Spleen (tissue), 11 donors: ENCODE measurements at regions not wholly inside any gene's neighbourhood (a gene's known extent, or its start where the extent isn't known, plus 50 kb on each side); places are given as distances from the start of the nearest gene placed in this dataset.

ENCODE experiments used
- DNase-seq: peaks from one replicate; pipeline ENCODE4 v3.0.0-alpha.2; 2020
- H3K27ac ChIP-seq, 8 donors: fragments of 200-600 bp; sonication (generic) in 7 of 8; 1 replicate in 4 of 8; 2 replicates in 4 of 8; pipeline versions ENCODE4 v1.5.0 to v1.8.0; 2016 to 2021; ENCODE audit warnings: inconsistent platforms in 4 of 8, mild to moderate bottlenecking in 4 of 8, moderate library complexity in 1 of 8
- H3K27me3 ChIP-seq, 7 donors: fragments of 200-600 bp; sonication (generic) in 6 of 7; replicated peaks in 1 of 7; 1 replicate in 4 of 7; 2 replicates in 3 of 7; pipeline versions ENCODE4 v1.5.0 to v1.8.0; 2016 to 2021; ENCODE audit warnings: inconsistent platforms in 3 of 7, mild to moderate bottlenecking in 1 of 7
- H3K36me3 ChIP-seq, 6 donors: fragments of 200-600 bp; sonication (generic) in 5 of 6; 1 replicate in 4 of 6; 2 replicates in 2 of 6; pipeline versions ENCODE4 v1.5.0 to v1.8.0; 2016 to 2021; ENCODE audit warnings: inconsistent platforms in 2 of 6
- H3K4me1 ChIP-seq, 6 donors: fragments of 200-600 bp; sonication (generic) in 5 of 6; 1 replicate in 3 of 6; 2 replicates in 3 of 6; pipeline versions ENCODE4 v1.5.0 to v1.8.0; 2016 to 2021; ENCODE audit warnings: inconsistent platforms in 3 of 6
- H3K4me3 ChIP-seq, 8 donors: fragments of 200-600 bp; sonication (generic) in 7 of 8; 1 replicate in 4 of 8; 2 replicates in 4 of 8; pipeline versions ENCODE4 v1.5.0 to v1.8.0; 2016 to 2021; ENCODE audit warnings: inconsistent platforms in 4 of 8, mild to moderate bottlenecking in 4 of 8, moderate library complexity in 2 of 8
- H3K9me3 ChIP-seq, 8 donors: fragments of 200-600 bp; sonication (generic) in 7 of 8; 1 replicate in 4 of 8; 2 replicates in 4 of 8; pipeline versions ENCODE4 v1.5.0 to v1.8.0; 2016 to 2021; ENCODE audit warnings: inconsistent platforms in 4 of 8
- CTCF ChIP-seq, 11 experiments: fragments of 200-600 bp in 7 of 11; fragments of 450-650 bp in 4 of 11; sonication (generic) in 4 of 11; IDR thresholded peaks in 8 of 11; conservative IDR thresholded peaks in 3 of 11; 1 replicate in 7 of 11; 2 replicates in 4 of 11; pipeline versions ENCODE4 v1.4.0 to v1.8.0; 2016 to 2021; ENCODE audit warnings: antibody characterized with exemption in 11 of 11, inconsistent platforms in 4 of 11, mild to moderate bottlenecking in 1 of 11
- POLR2A ChIP-seq, 3 donors: fragments of 450-650 bp; IDR thresholded peaks; one replicate each; pipeline ENCODE4 v1.5.1; 2017; ENCODE audit warnings: antibody characterized with exemption in 3 of 3, mild to moderate bottlenecking in 1 of 3
- POLR2AphosphoS5 ChIP-seq, 3 donors: sonication (generic); formaldehyde crosslinking; IDR thresholded peaks; one replicate each; pipeline ENCODE4 v1.5.1; 2017; ENCODE audit warnings: antibody characterized with exemption in 3 of 3
- WGBS, 5 donors: extraction: QIAGEN DNeasy Blood & Tissue Kit in 3 of 5; methylation state at CpG; one replicate each; pipeline versions ENCODE4 v1.1.5 to v1.1.7; 2013 to 2018; 5-methylcytosine and 5-hydroxymethylcytosine counted together
- intact Hi-C: fragments of 100-400 bp; cut with DNase I; formaldehyde crosslinking; loops from one replicate; pipeline ENCODE4 v1.15.0; 2023; ENCODE audit warnings: low total_unique reads
- donor health status: healthy with polysubstance abuse.
- donor health status: DM: no; HTN: no; CAD: no; lungs with moderate emphysema.
- donor health status: DM: no; HTN: no; CAD: no.
- donor health status: Bipolar disorder and iron deficiency.
- donor health status: healthy.
- donor health status: DM: no; HTN: no; CAD: no.
- donor health status: DM: yes; HTN: yes; CAD: no.

- intact Hi-C loops: no loop called here
- DNase-seq: no peak
- 85 to 90% (median 89%) methylated on average over 8 to 9 of the region's 9 CpGs for WGBS, 5 donors
Observed at GRCh38 chr11:70578831-70579230, 180.5 kb downstream of the CTTN start.

GRCh38 chr11:70579316-70579955, 181.1 kb downstream of the CTTN start:
- Histone ChIP-seq H3K27me3 (peaks cover 0 to 1% (median 0%) of the 10 kb centered on the region in 7 donors), H3K36me3 (no peaks in the 10 kb centered on the region), H3K4me1 (no peaks in the 10 kb centered on the region), H3K4me3 (no peak overlapping the region), H3K9me3 (no peaks in the 10 kb centered on the region), H3K27ac (no peak overlapping the region)
- 83 to 93% (median 85%) methylated on average over 10 to 14 of the region's 14 CpGs for WGBS, 5 donors
- intact Hi-C loops: no loop called here
- DNase-seq: peak; percentile 59
- TF ChIP-seq POLR2A (IDR thresholded peaks at IDR 0.05) (no peak), POLR2AphosphoS5 (IDR thresholded peaks at IDR 0.05) (no peak), CTCF (IDR thresholded peaks at IDR 0.05 in 8 of 11, conservative IDR thresholded peaks at IDR 0.05 in 3 of 11) (no peak)

More at GRCh38 chr11:70578831-70579230, 180.5 kb downstream of the CTTN start:
- no peak overlapping the region for H3K4me3 ChIP-seq
- no peak overlapping the region for H3K27ac ChIP-seq
- no peaks in the 10 kb centered on the region for H3K4me1 ChIP-seq
- TF ChIP-seq CTCF (IDR thresholded peaks at IDR 0.05 in 8 of 11, conservative IDR thresholded peaks at IDR 0.05 in 3 of 11) (no peak), POLR2A (IDR thresholded peaks at IDR 0.05) (no peak), POLR2AphosphoS5 (IDR thresholded peaks at IDR 0.05) (no peak)
- H3K9me3 ChIP-seq: no peaks in the 10 kb centered on the region
- peaks cover 0 to 4% (median 0%) of the 10 kb centered on the region in 7 donors for H3K27me3 ChIP-seq
- no peaks in the 10 kb centered on the region for H3K36me3 ChIP-seq

GRCh38 chr11:70580036-70580805, 181.9 kb downstream of the CTTN start:
- peak; percentile 59 for DNase-seq
- intact Hi-C loops: no loop called here
- no peak overlapping the region for H3K4me3 ChIP-seq
- H3K27ac ChIP-seq: no peak overlapping the region
- H3K27me3 ChIP-seq: peaks cover 0 to 5% (median 0%) of the 10 kb centered on the region in 7 donors
- H3K9me3 ChIP-seq: no peaks in the 10 kb centered on the region
- no peaks in the 10 kb centered on the region for H3K36me3 ChIP-seq
- TF ChIP-seq POLR2A (IDR thresholded peaks at IDR 0.05): no peak
- no peak for TF ChIP-seq CTCF (IDR thresholded peaks at IDR 0.05 in 8 of 11, conservative IDR thresholded peaks at IDR 0.05 in 3 of 11)
- no peak for TF ChIP-seq POLR2AphosphoS5 (IDR thresholded peaks at IDR 0.05)
- WGBS, 5 donors: 60 to 77% (median 72%) methylated on average over 15 to 25 of the region's 25 CpGs
- no peaks in the 10 kb centered on the region for H3K4me1 ChIP-seq
